ENCODE measurements at regions not wholly inside any gene's neighbourhood (a gene's known extent, or its start where the extent isn't known, plus 50 kb on each side); places are given as distances from the start of the nearest gene placed in this dataset.

GRCh38 chr2:226554701-226555100 is 244.9 kb downstream of the IRS1 start:
- H3K36me3 Mint-ChIP-seq (ENCODE audit: low read depth), result no peaks in the 10 kb centered on the region
- H3K9me2 ChIP-seq (ENCODE audit: insufficient read depth), result no peaks in the 10 kb centered on the region
- no peaks in the 10 kb centered on the region for H3F3A ChIP-seq (replicated peaks; ENCODE audit: low read depth)
- peaks cover 15% of the 10 kb centered on the region for H3K4me1 ChIP-seq (ENCODE audit: insufficient read depth)
- H3K9me3 Mint-ChIP-seq, result no peaks in the 10 kb centered on the region
- no peak overlapping the region for H3K4me2 ChIP-seq
- H3K4me1 Mint-ChIP-seq, result peaks cover 23% of the 10 kb centered on the region
- ATAC-seq (no peak), DNase-seq (ENCODE audit: low spot score) (no peak)
- no peak overlapping the region for H3K27ac ChIP-seq (ENCODE audit: low read depth)
- H3K27me3 Mint-ChIP-seq (ENCODE audit: insufficient read depth, low read depth, poor library complexity), result no peaks in the 10 kb centered on the region
- no peaks in the 10 kb centered on the region for H3K27me3 ChIP-seq (ENCODE audit: insufficient read depth)
- H3K79me2 ChIP-seq (replicated peaks; ENCODE audit: insufficient read depth), result no peaks in the 10 kb centered on the region
- no peak overlapping the region for H2AFZ ChIP-seq
- no peak overlapping the region for H3K4me3 ChIP-seq
- no peaks in the 10 kb centered on the region for H3K36me3 ChIP-seq (ENCODE audit: insufficient read depth)
- no peak overlapping the region for H3K27ac Mint-ChIP-seq
- TF ChIP-seq EZH2 (IDR thresholded peaks at IDR 0.05; ENCODE audit: low read depth, unreplicated experiment) (no peak), STAT1 (IDR thresholded peaks at IDR 0.05; ENCODE audit: unreplicated experiment) (no peak), JUNB (IDR thresholded peaks at IDR 0.05; ENCODE audit: unreplicated experiment) (no peak), EZH2phosphoT487 (IDR thresholded peaks at IDR 0.05; ENCODE audit: unreplicated experiment) (no peak), CTCF (conservative IDR thresholded peaks at IDR 0.05; ENCODE audit: low read depth in 2 of 2) (no peak), ZNF462 (CRISPR knock-in tag; IDR thresholded peaks at IDR 0.05) (no peak), ZNF331 (CRISPR knock-in tag; IDR thresholded peaks at IDR 0.05; ENCODE audit: low read depth) (no peak), POLR2AphosphoS5 (IDR thresholded peaks at IDR 0.05; ENCODE audit: low read depth) (no peak), REST (IDR thresholded peaks at IDR 0.05; ENCODE audit: unreplicated experiment) (no peak), NANOG (IDR thresholded peaks at IDR 0.05; ENCODE audit: borderline replicate concordance) (no peak), CREB1 (CRISPR knock-in tag; IDR thresholded peaks at IDR 0.05; ENCODE audit: low read depth) (no peak), ETS1 (IDR thresholded peaks at IDR 0.05) (no peak), ZNF114 (CRISPR knock-in tag; IDR thresholded peaks at IDR 0.05) (no peak)
- no peak overlapping the region for H3K4me3 Mint-ChIP-seq
- H4K20me1 ChIP-seq (replicated peaks; ENCODE audit: insufficient read depth), result no peaks in the 10 kb centered on the region
